ENCODE measurements at regions not wholly inside any gene's neighbourhood (a gene's known extent, or its start where the extent isn't known, plus 50 kb on each side); places are given as distances from the start of the nearest gene placed in this dataset.

GRCh38 chr5:133882389-133882695 is 86.1 kb downstream of the C5orf15 start:
- no peak overlapping the region for H3K27ac ChIP-seq
- no peak for TF ChIP-seq CTCF (conservative IDR thresholded peaks at IDR 0.05)

GRCh38 chr5:133881576-133882388 is 86.6 kb downstream of the C5orf15 start:
- no peak for TF ChIP-seq CTCF (conservative IDR thresholded peaks at IDR 0.05)
- no peak overlapping the region for H3K27ac ChIP-seq

GRCh38 chr5:133878236-133878555 is 90.2 kb downstream of the C5orf15 start:
- no peak overlapping the region for H3K27ac ChIP-seq
- no peak for TF ChIP-seq CTCF (conservative IDR thresholded peaks at IDR 0.05)

- H3K27ac ChIP-seq: no peak overlapping the region
- no peak for TF ChIP-seq CTCF (conservative IDR thresholded peaks at IDR 0.05)
Observed at GRCh38 chr5:133877351-133878235, 90.8 kb downstream of the C5orf15 start.

- no peak for TF ChIP-seq CTCF (conservative IDR thresholded peaks at IDR 0.05)
Observed at GRCh38 chr5:133876266-133876665, 92.2 kb downstream of the C5orf15 start.

GRCh38 chr5:133875179-133875578 is 93.2 kb downstream of the C5orf15 start:
- no peak overlapping the region for H3K27ac ChIP-seq
- no peak for TF ChIP-seq CTCF (conservative IDR thresholded peaks at IDR 0.05)

More at GRCh38 chr5:133876266-133876665, 92.2 kb downstream of the C5orf15 start:
- H3K27ac ChIP-seq: no peak overlapping the region

- no peak overlapping the region for H3K27ac ChIP-seq
- TF ChIP-seq CTCF (conservative IDR thresholded peaks at IDR 0.05): no peak
Observed at GRCh38 chr5:133873449-133873848, 95.0 kb downstream of the C5orf15 start.

Measured in VCaP (cell line).